ENCODE measurements at regions not wholly inside any gene's neighbourhood (a gene's known extent, or its start where the extent isn't known, plus 50 kb on each side); places are given as distances from the start of the nearest gene placed in this dataset.

DNA sequence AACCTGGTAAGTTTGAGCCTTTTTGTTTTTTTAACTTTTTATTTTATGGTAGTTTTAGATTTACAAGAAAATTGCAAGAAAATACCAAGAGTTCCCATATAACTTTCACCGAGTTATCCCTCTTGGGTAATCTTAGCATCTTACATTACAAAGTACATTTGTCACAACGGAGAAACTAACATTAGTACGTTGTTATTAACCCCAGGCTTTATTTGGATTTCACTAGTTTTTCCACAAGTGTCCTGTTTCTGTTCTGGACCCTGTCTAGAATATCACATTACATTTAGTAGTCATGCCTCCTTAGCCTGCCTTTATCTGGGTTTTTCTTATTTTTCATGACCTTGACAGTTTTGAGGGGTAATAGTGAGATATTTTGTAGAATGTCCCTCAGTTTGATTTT, 53.5 kb upstream of the KPNA4 start:
- H3K4me2 ChIP-seq (ENCODE audit: control insufficient read depth, insufficient read depth), result no peak overlapping the region
- H3K9me3 ChIP-seq (replicated peaks; ENCODE audit: control insufficient read depth, insufficient read depth, low read length), result no peaks in the 10 kb centered on the region
- no peak overlapping the region for H3K4me3 ChIP-seq
- H3K4me1 ChIP-seq (ENCODE audit: control insufficient read depth, insufficient read depth, low read length), result no peaks in the 10 kb centered on the region
- H3K9ac ChIP-seq (ENCODE audit: control insufficient read depth, insufficient read depth, low read length), result no peak overlapping the region
- POLR2A ChIA-PET, result no interaction called here
- intact Hi-C loops (cut with micrococcal nuclease; ENCODE audit: unreplicated experiment), result no loop called here
- DNase-seq (ENCODE audit: low read depth, low spot score) (no peak), FAIRE-seq (no peak), ATAC-seq (no peak)
- no peaks in the 10 kb centered on the region for H3K27me3 ChIP-seq (replicated peaks in 1 of 2; ENCODE audit: control insufficient read depth in 2 of 2, insufficient read depth in 2 of 2, low read length in 1 of 2)
- H3K27ac ChIP-seq (ENCODE audit: control insufficient read depth, insufficient read depth), result no peak overlapping the region
- CTCF ChIA-PET, result interaction anchor here (1.4 kb wide), 1 partner anchor 322 kb away, joined by 3 read pairs; no protein-coding TSS in a partner anchor
- no peaks in the 10 kb centered on the region for H4K20me1 ChIP-seq (ENCODE audit: control insufficient read depth, insufficient read depth)
- TF ChIP-seq RAD51 (IDR thresholded peaks at IDR 0.05) (no peak), GABPA (IDR thresholded peaks at IDR 0.05; ENCODE audit: low read depth) (no peak), KDM1A (IDR thresholded peaks at IDR 0.05; ENCODE audit: borderline replicate concordance) (no peak), ASH2L (IDR thresholded peaks at IDR 0.05; ENCODE audit: borderline replicate concordance, low read depth) (no peak), MEF2A (IDR thresholded peaks at IDR 0.05; ENCODE audit: insufficient read depth, low read depth, low read length) (no peak), PAX5 (IDR thresholded peaks at IDR 0.05; ENCODE audit: borderline replicate concordance, low read depth, low read length) (no peak), BCL11A (IDR thresholded peaks at IDR 0.05; ENCODE audit: low read depth, low read length) (no peak)
- BruUV-seq (replicated peaks), result no TSS peak
- no peaks in the 10 kb centered on the region for H3K79me2 ChIP-seq (ENCODE audit: control insufficient read depth, insufficient read depth, low read length)
- no peaks in the 10 kb centered on the region for H3K36me3 ChIP-seq (ENCODE audit: control insufficient read depth in 2 of 2, insufficient read depth in 2 of 2, low read length in 1 of 2)
- H2AFZ ChIP-seq (ENCODE audit: control insufficient read depth, low read depth, low read length), result no peak overlapping the region
- WGBS (ENCODE audit: insufficient coverage, insufficient replicate concordance, low lambda C conversion rate, missing lambda C conversion rate), result 38% methylated on average over 3 of the region's 3 CpGs
- in situ Hi-C loops (cut with MboI), result no loop called here
- SMC1A ChIA-PET (ENCODE audit: uncharacterized antibody, unreplicated experiment), result interaction anchor here (1.0 kb wide), 1 partner anchor 30 kb away, joined by 3 read pairs; no protein-coding TSS in a partner anchor
- RAD21 ChIA-PET (ENCODE audit: unreplicated experiment), result no interaction called here

- no peak for ATAC-seq
- no peak overlapping the region for H2AFZ ChIP-seq (ENCODE audit: control insufficient read depth, low read depth, low read length)
- in situ Hi-C loops (cut with MboI), result no loop called here
- no peak for TF ChIP-seq NR2C2 (IDR thresholded peaks at IDR 0.05; ENCODE audit: borderline replicate concordance, control insufficient read depth, insufficient read length, low read depth)
- no peak for TF ChIP-seq TAF1 (IDR thresholded peaks at IDR 0.05; ENCODE audit: borderline replicate concordance, low read depth, low read length)
- TF ChIP-seq MXI1 (IDR thresholded peaks at IDR 0.05; ENCODE audit: low read depth, low read length), result no peak
- TF ChIP-seq SMAD1 (IDR thresholded peaks at IDR 0.05; ENCODE audit: low read depth, partially characterized antibody), result no peak
- no peak for TF ChIP-seq ZBED1 (IDR thresholded peaks at IDR 0.05; ENCODE audit: borderline replicate concordance)
- no peak for TF ChIP-seq RELB (IDR thresholded peaks at IDR 0.05; ENCODE audit: low read depth)
- no peak for TF ChIP-seq BACH1 (IDR thresholded peaks at IDR 0.05; ENCODE audit: borderline replicate concordance)
- TF ChIP-seq CHD2 (IDR thresholded peaks at IDR 0.05; ENCODE audit: borderline replicate concordance, low read depth, low read length), result no peak
- no peak for TF ChIP-seq TCF3 (IDR thresholded peaks at IDR 0.05; ENCODE audit: borderline replicate concordance, insufficient read depth, low read depth, low read length)
- no peak for TF ChIP-seq DPF2 (IDR thresholded peaks at IDR 0.05)
- no peak for TF ChIP-seq ZNF207 (IDR thresholded peaks at IDR 0.05; ENCODE audit: borderline replicate concordance)
- TF ChIP-seq BRCA1 (IDR thresholded peaks at IDR 0.05; ENCODE audit: low read depth, low read length), result no peak
- TF ChIP-seq MAX (IDR thresholded peaks at IDR 0.05; ENCODE audit: low read depth, low read length), result no peak
Measured at GRCh38 chr3:160618363-160618762, 53.0 kb upstream of the KPNA4 start.

More at GRCh38 chr3:160618363-160618762, 53.0 kb upstream of the KPNA4 start:
- Histone ChIP-seq H4K20me1 (ENCODE audit: control insufficient read depth, insufficient read depth) (no peaks in the 10 kb centered on the region), H3K9me3 (replicated peaks; ENCODE audit: control insufficient read depth, insufficient read depth, low read length) (no peaks in the 10 kb centered on the region), H3K27me3 (replicated peaks in 1 of 2; ENCODE audit: control insufficient read depth in 2 of 2, insufficient read depth in 2 of 2, low read length in 1 of 2) (no peaks in the 10 kb centered on the region), H3K9ac (ENCODE audit: control insufficient read depth, insufficient read depth, low read length) (no peak overlapping the region), H3K4me3 (no peak overlapping the region), H3K27ac (ENCODE audit: control insufficient read depth, insufficient read depth) (no peak overlapping the region), H3K4me1 (ENCODE audit: control insufficient read depth, insufficient read depth, low read length) (no peaks in the 10 kb centered on the region), H3K36me3 (ENCODE audit: control insufficient read depth in 2 of 2, insufficient read depth in 2 of 2, low read length in 1 of 2) (no peaks in the 10 kb centered on the region), H3K79me2 (ENCODE audit: control insufficient read depth, insufficient read depth, low read length) (no peaks in the 10 kb centered on the region), H3K4me2 (ENCODE audit: control insufficient read depth, insufficient read depth) (no peak overlapping the region)
- ChIA-PET CTCF (interaction anchor here (1.4 kb wide), 1 partner anchor 322 kb away, joined by 3 read pairs; no protein-coding TSS in a partner anchor), SMC1A (ENCODE audit: uncharacterized antibody, unreplicated experiment) (interaction anchor here (1.0 kb wide), 1 partner anchor 30 kb away, joined by 3 read pairs; no protein-coding TSS in a partner anchor), POLR2A (no interaction called here), RAD21 (ENCODE audit: unreplicated experiment) (no interaction called here)
- DNase-seq (ENCODE audit: low read depth, low spot score) (no peak), FAIRE-seq (no peak)
- WGBS (ENCODE audit: insufficient coverage, insufficient replicate concordance, low lambda C conversion rate, missing lambda C conversion rate), result 34% methylated on average over 4 of the region's 4 CpGs
- intact Hi-C loops (cut with micrococcal nuclease; ENCODE audit: unreplicated experiment), result no loop called here
- BruUV-seq (replicated peaks), result no TSS peak
